Breast epithelium (tissue), 3 donors: ENCODE measurements at regions not wholly inside any gene's neighbourhood (a gene's known extent, or its start where the extent isn't known, plus 50 kb on each side); places are given as distances from the start of the nearest gene placed in this dataset.

Source experiments
- CTCF ChIP-seq, 3 donors: fragments of 450-650 bp; IDR thresholded peaks; one replicate each; pipeline ENCODE4 v1.5.1; 2016 to 2017; ENCODE audit warnings: antibody characterized with exemption in 3 of 3, mild to moderate bottlenecking in 3 of 3, moderate library complexity in 3 of 3
- POLR2A ChIP-seq: fragments of 450-650 bp; IDR thresholded peaks from one replicate; pipeline ENCODE4 v1.6.1; 2016; ENCODE audit warnings: antibody characterized with exemption, mild to moderate bottlenecking, moderate library complexity
- POLR2AphosphoS5 ChIP-seq, 3 donors: sonication (generic); formaldehyde crosslinking; IDR thresholded peaks; one replicate each; pipeline ENCODE4 v1.6.1; 2017; ENCODE audit warnings: antibody characterized with exemption in 3 of 3

GRCh38 chr20:7108929-7109328 is 341.4 kb downstream of the BMP2 start:
- no peak for TF ChIP-seq CTCF (IDR thresholded peaks at IDR 0.05)
- TF ChIP-seq POLR2A, result no peak
- no peak for TF ChIP-seq POLR2AphosphoS5 (IDR thresholded peaks at IDR 0.05)
